Ascending aorta (tissue), 2 donors: ENCODE measurements at regions not wholly inside any gene's neighbourhood (a gene's known extent, or its start where the extent isn't known, plus 50 kb on each side); places are given as distances from the start of the nearest gene placed in this dataset.

ENCODE experiments used
- DNase-seq, 2 donors: peaks; one replicate each; pipeline ENCODE4 v3.0.0-alpha.2; 2019; ENCODE audit warnings: low spot score in 2 of 2
- H3K27ac ChIP-seq, 2 donors: fragments of 200-600 bp; sonication (generic); one replicate each; pipeline ENCODE4 v1.5.1; 2016 to 2017; ENCODE audit warnings: mild to moderate bottlenecking in 1 of 2
- H3K27me3 ChIP-seq: fragments of 200-600 bp; sonication (generic); one replicate; pipeline ENCODE4 v1.5.1; 2017
- H3K36me3 ChIP-seq, 2 donors: fragments of 200-600 bp; sonication (generic); one replicate each; pipeline ENCODE4 v1.5.1; 2016
- H3K4me1 ChIP-seq, 2 donors: fragments of 200-600 bp; sonication (generic); one replicate each; pipeline ENCODE4 v1.5.1; 2016 to 2017; ENCODE audit warnings: mild to moderate bottlenecking in 1 of 2
- H3K4me3 ChIP-seq, 2 donors: fragments of 200-600 bp; sonication (generic); one replicate each; pipeline ENCODE4 v1.5.1; 2016 to 2017; ENCODE audit warnings: mild to moderate bottlenecking in 1 of 2
- H3K9me3 ChIP-seq, 2 donors: fragments of 200-600 bp; sonication (generic); one replicate each; pipeline ENCODE4 v1.5.1; 2016
- CTCF ChIP-seq, 3 experiments: fragments of 200-600 bp in 2 of 3; fragments of 450-650 bp in 1 of 3; sonication (generic) in 2 of 3; IDR thresholded peaks; one replicate each; pipeline ENCODE4 v1.5.1; 2016 to 2019; ENCODE audit warnings: antibody characterized with exemption in 3 of 3, mild to moderate bottlenecking in 1 of 3, moderate library complexity in 1 of 3
- intact Hi-C: fragments of 100-400 bp; cut with DNase I; formaldehyde crosslinking; loops from one replicate; pipeline ENCODE4 v1.15.1; 2023

GRCh38 chr1:4323309-4323708 is 331.1 kb upstream of the AJAP1 start:
- H3K9me3 ChIP-seq, result no peaks in the 10 kb centered on the region
- no peaks in the 10 kb centered on the region for H3K27me3 ChIP-seq
- no peaks in the 10 kb centered on the region for H3K4me1 ChIP-seq
- H3K36me3 ChIP-seq, result no peaks in the 10 kb centered on the region
- intact Hi-C loops, result no loop called here
- no peak overlapping the region for H3K27ac ChIP-seq
- DNase-seq, result no peak
- TF ChIP-seq CTCF (IDR thresholded peaks at IDR 0.05), result no peak
- H3K4me3 ChIP-seq, result no peak overlapping the region

- Histone ChIP-seq H3K27ac (no peak overlapping the region), H3K9me3 (no peaks in the 10 kb centered on the region), H3K27me3 (no peaks in the 10 kb centered on the region), H3K36me3 (no peaks in the 10 kb centered on the region), H3K4me1 (no peaks in the 10 kb centered on the region), H3K4me3 (no peak overlapping the region)
- DNase-seq, result no peak
- TF ChIP-seq CTCF (IDR thresholded peaks at IDR 0.05), result no peak
- intact Hi-C loops, result no loop called here
These were observed 329.9 kb upstream of the AJAP1 start for GRCh38 chr1:4324525-4324924.

GRCh38 chr1:4327142-4327541 is 327.3 kb upstream of the AJAP1 start:
- DNase-seq, result no peak
- no peaks in the 10 kb centered on the region for H3K9me3 ChIP-seq
- no peak overlapping the region for H3K27ac ChIP-seq
- no peaks in the 10 kb centered on the region for H3K27me3 ChIP-seq
- no peak overlapping the region for H3K4me3 ChIP-seq
- no peak for TF ChIP-seq CTCF (IDR thresholded peaks at IDR 0.05)
- intact Hi-C loops, result no loop called here
- H3K36me3 ChIP-seq, result no peaks in the 10 kb centered on the region
- H3K4me1 ChIP-seq, result no peaks in the 10 kb centered on the region

- no peaks in the 10 kb centered on the region for H3K9me3 ChIP-seq
- no peaks in the 10 kb centered on the region for H3K27me3 ChIP-seq
- H3K4me1 ChIP-seq, result no peaks in the 10 kb centered on the region
These were observed 325.9 kb upstream of the AJAP1 start for GRCh38 chr1:4328402-4329071.

GRCh38 chr1:4330805-4331766 is 323.3 kb upstream of the AJAP1 start:
- no peak for TF ChIP-seq CTCF (IDR thresholded peaks at IDR 0.05)
- intact Hi-C loops, result no loop called here
- no peak for DNase-seq

More at GRCh38 chr1:4328402-4329071, 325.9 kb upstream of the AJAP1 start:
- DNase-seq, result no peak
- Histone ChIP-seq H3K36me3 (no peaks in the 10 kb centered on the region), H3K4me3 (no peak overlapping the region), H3K27ac (no peak overlapping the region)
- intact Hi-C loops, result no loop called here
- TF ChIP-seq CTCF (IDR thresholded peaks at IDR 0.05), result no peak

More at GRCh38 chr1:4330805-4331766, 323.3 kb upstream of the AJAP1 start:
- no peaks in the 10 kb centered on the region for H3K4me1 ChIP-seq
- H3K9me3 ChIP-seq, result no peaks in the 10 kb centered on the region
- H3K27ac ChIP-seq, result no peak overlapping the region
- no peaks in the 10 kb centered on the region for H3K27me3 ChIP-seq
- no peak overlapping the region for H3K4me3 ChIP-seq
- H3K36me3 ChIP-seq, result no peaks in the 10 kb centered on the region
